HG02571 (cell line): ENCODE measurements at regions not wholly inside any gene's neighbourhood (a gene's known extent, or its start where the extent isn't known, plus 50 kb on each side); places are given as distances from the start of the nearest gene placed in this dataset.

Experiments used
- ATAC-seq: cut with Tn5 transposase; IDR thresholded peaks from one replicate; pipeline ENCODE4 v1.9.1; 2021; ENCODE audit warnings: mild to moderate bottlenecking, moderate library complexity; ENCODE audit not compliant: unreplicated experiment

DNA sequence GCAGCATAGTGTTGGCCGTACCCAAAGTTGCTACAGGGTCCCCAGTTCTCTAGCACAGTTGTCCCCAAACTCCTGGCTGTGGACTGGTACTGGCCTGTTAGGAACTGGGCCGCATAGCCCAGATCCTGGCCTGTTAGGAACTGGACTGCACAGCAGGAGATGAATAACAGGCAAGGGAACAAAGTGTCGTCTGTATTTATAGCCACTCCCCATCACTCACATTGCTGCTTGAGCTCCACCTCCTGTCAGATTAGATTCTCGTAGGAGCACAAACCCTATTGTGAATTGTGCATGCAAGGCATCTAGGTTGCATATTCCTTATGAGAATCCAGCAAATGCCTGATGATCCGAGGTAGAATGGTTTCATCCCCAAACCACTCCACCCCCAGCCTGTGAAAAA, 604.0 kb upstream of the LMCD1 start:
- ATAC-seq: no peak

DNA sequence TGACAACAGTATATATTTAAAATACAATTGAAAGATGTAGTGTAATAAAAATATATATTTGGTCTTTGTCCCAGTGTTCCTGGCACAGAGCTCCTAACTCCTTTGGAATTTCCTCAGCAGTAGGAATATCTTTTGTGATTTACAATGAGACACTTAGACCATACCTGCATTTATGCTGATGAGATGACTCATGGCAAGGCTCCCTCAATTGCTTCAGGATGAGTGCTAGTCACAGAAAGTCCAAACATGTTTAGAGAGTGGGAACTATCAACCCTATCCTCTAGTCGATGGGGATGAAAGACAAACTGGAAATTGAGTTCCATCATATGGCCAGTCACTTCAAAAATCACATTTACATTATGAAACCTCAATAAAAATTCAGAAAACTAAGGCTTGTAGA, 588.3 kb upstream of the LMCD1 start:
- no peak for ATAC-seq

DNA sequence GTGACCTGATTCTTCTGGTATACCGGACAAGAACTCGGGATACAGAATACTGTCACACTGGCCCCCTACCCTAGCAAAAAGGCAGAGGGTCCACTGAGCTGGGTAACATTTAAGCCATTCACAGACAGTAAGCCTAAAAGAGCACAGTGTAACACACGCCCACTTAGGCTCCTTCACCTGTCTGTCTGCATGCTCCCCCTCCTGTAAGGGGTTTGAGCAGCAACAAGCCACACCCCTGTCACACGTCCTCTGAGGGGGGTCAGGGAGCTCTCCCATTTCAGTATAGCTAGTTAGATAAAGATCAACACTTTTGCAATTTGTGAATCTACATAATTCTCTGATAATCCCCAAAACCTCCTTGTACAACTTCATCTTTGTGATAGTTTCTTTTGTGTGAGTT, 586.3 kb upstream of the LMCD1 start:
- ATAC-seq: no peak

DNA sequence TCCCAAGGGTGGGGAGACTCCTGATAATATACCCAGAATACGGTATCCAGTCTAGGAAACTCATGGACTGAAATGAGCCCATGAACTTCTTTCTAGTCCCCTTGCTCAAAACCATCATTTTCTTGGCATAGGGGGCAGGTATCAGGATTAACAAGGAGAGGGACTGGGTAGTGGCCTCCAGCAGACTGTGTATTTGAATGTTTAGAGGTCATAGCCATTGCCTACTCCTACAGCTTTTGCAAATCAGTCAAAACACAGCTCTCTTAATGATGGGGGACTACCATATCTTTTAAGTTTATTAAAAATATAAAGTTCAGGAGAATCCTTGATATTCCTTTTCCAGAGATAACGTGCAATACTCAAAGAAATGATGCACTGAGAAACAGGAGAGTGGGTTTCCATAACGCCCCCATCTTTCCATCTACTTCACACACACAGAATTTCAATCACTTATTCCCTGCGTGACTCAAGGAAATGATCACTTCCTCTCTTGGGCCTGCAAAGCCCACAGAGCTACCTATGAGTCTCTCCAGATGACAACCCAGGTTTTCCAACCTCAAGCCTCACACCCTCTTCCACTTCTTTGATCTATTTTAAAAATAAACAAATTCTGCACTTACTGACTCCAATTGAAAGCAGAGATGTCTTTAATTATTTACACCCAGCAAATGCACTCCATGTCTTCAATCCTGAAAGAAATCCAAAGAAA, 584.0 kb upstream of the LMCD1 start:
- ATAC-seq: no peak

DNA sequence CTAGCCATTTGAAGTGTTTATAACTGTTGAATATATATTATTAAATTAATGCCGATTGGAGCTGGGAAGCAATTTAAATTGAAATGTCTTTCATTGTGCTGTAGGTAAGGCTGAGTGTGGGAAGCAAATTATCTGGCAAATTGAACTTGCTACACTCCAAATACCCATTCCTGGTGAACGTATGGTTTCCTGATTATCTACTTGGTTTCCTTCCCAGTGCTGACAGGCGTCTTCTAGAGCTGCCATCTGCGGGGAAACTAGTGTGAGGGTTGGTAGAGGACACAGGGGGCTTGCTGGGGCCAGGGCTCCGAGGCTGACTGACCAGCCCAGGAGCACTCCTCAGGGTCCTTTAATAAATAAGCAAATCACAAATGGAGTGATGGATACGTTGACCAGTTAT, 581.4 kb upstream of the LMCD1 start:
- ATAC-seq: no peak

DNA sequence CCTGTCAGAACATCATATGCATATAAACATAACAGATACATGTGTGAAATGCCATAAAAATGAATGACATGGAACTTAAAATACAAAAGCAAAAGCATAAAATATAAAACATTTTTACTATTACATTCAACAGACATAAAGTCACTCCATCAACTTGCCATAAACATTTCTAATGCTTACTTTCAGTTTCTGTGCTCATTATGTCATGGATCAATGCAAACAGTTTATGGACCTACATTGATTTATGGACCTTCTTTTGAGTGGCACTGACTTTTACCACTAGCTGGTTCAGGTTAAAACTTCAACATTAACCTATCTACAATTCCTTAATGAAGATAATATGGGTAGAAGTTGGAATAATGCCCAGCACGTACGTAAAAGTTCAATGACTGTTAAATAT, 577.4 kb upstream of the LMCD1 start:
- no peak for ATAC-seq

DNA sequence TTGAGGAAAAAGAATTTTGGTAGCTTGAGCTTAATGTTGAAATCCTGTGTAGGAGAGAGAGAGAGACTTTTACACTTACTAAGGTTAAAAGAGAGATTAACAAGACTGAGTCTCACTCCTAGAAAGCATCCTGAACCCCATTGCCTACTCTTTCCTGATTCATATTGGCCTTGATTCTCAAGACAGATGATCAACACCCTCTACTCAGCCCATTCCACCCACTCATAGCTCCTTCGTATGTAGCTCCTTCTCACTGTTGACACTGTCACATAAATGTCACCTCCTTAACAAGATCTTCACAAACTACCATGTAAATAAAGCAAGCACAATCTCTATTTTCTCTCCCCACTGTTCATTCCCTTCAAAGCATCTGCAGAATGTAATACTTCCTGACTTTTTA, 574.6 kb upstream of the LMCD1 start:
- no peak for ATAC-seq

DNA sequence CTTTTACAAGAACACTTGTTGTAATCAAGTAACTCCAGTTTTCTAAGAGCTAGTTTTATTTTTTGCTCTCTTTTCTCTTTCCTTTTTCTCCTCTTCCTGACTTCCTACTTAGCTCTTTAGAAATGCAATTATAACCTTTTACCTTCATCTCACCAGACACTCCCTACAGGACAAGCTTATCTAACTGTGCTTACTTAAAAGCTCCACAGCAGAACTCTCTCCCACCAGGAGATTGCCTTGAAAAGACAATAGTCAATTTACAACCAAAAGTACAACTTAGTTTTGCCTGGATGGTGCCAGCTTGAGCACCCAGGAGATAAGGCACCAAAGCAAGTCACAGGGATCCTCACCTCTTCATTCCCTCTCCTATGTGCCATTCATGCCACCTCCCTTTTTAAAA, 573.8 kb upstream of the LMCD1 start:
- ATAC-seq: no peak

DNA sequence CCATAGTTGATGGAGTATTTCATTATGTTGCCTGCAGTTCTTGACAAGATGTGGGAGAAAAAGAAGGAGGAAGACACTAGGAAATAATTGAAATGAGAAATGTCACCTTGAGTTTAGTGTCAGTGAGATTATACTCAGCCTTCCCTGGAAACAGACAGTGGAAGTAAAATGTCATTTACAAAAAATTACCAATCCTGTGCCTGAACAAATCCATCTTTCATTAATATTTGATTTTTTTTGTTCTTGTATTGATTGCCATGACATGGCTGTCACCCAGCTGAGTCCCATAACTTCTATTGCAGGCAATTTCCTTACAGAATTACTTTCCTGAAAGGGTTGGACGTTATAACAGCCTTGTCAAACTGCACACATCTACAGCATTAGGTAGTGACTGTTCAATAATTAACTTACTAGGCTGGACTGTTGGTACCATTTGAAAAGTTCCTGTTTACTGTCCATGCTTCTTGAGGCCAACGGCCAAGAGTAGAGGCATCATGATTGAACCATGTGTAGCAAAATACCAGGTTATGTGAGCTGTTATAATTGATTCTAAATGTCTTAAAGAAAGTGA, 572.2 kb upstream of the LMCD1 start:
- ATAC-seq: no peak

DNA sequence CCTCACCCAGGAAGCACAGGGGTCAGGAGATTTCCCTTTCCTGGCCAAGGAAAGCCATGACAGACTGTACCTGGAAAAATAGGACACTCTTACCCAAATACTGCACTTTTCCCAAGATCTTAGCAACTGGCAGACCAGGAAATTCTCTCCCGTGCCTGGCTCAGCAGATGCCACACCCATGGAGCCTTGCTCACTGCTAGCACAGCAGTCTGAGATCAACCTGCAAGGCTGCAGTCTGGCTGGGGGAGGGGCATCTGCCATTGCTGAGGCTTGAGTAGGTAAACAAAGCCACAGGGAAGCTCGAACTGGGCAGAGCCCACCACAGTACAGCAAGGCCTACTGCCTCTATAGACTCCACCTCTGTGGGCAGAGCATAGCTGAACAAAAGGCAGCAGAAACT, 567.3 kb upstream of the LMCD1 start:
- no peak for ATAC-seq

DNA sequence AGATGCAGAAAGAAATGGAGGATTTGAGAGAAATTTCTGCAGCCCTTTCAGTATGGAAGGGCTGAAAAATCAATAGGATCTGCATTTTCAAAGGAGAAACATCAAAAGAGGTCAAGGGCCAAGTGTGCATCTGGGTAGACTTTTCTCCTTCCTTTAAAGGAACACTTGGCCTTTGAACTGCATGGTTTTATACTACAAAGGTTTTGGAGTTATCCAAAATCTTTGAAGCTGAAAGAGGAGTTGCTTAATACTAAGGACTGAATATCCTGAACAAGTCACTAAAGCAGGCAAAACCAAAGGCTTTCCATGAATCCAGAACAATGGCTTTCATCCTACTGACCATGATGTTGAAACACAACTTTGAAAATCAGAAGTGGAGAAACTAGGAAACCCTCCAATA, 553.7 kb upstream of the LMCD1 start:
- ATAC-seq: no peak

DNA sequence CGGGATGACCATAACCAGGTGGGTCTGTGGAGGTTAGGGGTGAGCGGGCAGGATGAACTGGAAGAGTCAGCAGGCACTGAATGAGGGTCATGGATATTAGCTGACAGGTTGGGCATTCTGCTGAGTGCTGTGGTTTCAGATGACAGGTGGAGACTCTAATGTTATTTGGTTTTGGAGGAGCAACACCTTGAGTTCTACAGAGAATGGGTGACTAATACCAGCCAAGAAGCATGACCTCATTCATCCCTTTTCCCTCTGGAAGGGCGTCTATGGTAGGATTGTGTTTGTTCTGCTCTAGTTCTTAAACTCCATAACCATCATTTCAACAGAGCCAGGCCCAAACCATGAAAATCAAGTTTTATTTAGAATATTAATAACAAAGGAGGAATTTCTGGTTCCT, 550.7 kb upstream of the LMCD1 start:
- no peak for ATAC-seq

DNA sequence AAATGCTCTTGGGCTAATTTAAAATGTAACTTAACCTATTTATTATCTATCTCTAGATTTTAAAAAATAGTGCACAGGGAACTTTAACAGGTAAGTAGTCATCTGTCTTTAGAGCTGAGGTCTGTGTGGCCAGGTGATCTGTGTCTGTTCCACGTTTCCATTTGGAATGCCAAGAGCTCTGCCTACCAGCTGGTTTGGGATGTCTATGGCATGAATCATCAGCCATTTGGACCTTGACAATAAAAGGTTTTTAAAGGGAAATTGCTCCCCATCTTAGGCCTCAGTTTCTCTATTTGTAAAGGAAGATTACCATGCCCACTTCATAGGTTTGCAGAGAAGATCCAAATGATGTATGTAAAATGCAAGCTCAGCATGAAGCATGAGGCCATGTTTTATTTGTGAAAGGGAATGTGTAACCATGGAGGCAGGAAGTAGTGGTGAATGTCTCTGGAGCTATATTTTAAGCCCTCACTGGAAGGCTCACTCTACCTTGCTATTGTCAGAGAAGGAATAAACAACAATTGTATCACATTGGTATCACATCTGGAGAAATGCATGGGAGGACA, 548.1 kb upstream of the LMCD1 start:
- no peak for ATAC-seq

DNA sequence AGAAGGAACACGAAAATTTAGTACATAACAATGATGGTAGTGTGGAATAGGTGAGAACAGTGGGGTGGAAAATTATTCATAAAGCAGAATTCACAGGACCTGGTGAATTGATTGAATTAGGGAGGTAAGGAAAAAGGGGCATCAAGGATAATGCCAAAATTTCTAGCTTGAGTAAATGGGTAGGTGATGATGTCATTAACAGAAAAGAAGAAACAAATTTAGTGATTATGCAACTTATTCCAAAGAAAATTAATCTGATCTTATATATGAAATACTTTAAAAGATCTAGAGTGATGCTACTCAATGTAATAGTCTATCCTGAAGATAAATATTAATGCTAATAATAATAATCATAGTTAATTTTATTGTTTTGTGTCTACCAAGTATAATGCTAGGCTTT, 544.6 kb upstream of the LMCD1 start:
- ATAC-seq: no peak

DNA sequence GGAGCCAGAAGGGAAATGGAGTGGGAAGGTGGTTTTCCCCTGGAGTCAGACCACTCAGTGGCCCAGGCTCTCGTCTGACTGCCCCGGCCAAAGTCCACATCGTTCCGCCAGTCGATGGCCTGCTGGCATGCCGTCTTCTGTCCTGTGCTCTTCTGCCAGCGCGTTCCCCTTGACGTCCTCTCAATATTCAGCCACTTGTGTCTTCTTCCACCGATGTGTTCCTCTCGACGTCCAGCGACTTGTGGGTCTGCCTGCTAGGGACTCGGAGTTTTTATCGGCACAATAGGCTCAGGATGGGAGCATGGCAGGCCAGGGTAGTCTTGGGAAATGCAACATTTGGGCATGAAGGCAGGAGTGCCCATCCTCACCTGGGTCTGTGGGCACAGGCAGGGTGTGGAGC, 542.5 kb upstream of the LMCD1 start:
- no peak for ATAC-seq

DNA sequence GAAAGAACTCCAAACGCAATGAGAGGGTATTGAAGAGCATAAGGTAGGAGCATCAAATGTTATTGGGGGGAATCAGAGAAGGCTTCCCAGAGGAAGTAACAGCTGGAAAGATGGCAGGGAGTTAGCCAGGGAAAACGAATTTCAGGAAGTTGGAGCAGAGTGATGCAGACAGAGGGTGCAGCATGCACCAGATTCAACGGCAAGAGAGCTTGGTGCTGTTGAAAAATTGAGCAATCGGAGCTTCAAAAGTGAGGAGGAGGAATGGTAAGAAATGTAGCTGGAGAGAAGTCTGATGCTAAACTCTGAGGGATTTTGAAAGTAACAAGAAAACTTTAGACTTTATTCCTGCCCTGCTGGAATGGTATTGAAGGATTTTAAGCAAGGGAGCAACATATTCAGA, 541.0 kb upstream of the LMCD1 start:
- no peak for ATAC-seq

DNA sequence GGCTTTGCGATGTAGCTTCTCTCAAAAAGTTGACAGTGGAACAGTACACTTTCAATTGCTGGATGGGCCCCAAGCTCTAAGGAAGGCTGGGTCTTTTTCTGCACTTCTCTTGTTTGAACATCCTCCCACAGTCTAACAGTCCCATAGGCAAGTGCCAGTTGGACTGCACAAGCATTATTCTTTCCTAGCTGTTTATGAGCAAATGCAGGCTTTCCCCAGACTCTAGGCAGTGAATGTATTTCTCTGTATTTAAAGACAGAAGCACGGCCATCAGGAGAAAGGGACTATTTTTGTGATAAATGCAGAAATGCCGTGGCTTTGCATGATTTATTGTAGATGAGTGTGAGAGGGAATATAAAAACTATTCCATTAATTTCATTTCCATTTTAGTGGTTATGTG, 539.3 kb upstream of the LMCD1 start:
- ATAC-seq: no peak

DNA sequence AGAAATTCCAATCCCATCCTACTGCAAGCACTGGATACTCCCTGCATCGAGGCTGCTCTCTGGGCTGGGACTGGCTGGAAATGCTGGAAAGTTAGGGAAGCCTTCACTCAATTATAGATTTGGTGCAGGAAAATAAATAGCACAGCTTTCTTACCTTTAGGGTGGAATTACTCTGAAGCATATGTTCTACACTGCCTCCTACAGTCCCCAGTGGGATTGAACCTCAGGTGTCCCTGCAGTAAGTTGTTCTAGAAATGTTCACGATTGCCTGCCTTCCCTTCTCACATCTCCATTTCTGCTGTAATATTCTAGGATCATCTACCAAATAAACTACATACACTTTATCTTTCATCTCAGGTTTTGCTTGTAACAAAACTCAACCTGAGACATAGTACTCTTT, 536.7 kb upstream of the LMCD1 start:
- ATAC-seq: no peak

DNA sequence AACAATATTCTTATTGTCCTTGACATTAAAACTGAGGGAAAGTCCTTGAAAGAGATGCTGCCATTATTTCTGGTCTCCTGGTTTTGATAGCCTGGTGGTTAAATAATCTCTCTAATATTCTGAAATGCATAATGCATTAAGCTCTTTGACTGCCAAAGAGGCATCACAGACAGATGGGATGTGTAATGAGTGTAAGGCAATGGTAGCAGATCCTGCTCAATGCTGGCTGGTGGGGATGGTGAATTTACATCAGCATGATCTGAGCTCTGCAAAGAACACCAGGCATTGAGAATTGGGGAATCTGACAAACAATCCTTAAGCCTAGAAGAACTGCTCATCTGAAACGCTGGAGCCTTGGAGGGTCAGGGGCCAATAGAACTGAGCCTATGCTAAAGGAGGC, 528.6 kb upstream of the LMCD1 start:
- ATAC-seq: no peak

DNA sequence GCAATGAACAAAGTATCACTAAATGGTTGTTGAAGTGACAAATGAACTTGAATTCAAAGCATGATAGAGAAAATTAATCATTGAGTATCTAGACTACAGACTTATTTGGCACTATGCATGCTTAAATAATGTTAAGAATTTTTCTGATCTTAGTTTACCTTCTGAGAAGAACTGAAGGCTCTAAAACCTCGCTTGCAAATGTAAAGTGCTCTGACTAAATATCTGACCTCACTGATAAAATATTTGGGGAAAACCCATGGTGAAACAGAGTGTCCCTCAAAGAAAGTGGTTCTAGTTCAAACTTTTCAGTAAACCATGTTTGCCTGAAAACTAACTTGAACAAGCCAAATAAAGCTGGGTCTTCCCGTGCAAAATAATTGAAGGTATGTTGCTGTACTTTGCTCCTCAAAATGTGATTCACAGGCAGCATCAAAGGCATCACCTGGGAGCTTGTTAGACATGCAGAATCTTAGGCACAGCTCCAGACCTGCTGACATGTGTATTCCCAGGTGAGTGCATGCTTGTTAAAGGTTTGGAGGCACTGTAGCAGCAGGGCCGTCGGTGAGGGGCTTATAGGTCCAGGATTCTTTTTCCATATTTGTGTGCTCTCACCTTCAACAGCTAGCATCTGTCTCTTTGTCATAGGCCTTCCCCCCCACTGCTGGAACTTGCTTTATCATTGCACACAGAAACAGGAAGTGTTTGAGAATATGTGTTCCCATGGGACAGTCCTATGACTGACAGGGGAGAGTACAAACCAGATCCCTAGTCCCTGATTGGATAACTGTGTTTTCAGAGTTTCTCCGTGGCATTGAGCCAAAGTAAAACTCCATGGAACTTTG, 524.2 kb upstream of the LMCD1 start:
- no peak for ATAC-seq

DNA sequence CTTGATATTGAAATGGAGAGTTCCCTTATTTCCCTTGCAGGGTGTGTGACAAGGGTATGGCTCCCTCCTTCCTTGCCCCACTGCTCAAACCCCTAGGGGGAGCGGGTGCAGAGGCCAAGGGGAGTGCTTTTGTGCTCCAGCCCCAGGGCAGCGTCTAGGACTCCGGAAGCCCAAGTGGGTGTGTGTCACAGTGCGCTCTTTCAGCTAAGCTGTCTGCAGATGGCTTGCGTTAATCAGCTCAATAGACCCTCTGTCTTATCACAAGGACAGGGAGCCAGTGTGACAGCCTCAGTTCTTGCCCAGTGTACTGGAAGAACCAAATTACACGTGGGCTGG, 523.6 kb upstream of the LMCD1 start:
- ATAC-seq: no peak

DNA sequence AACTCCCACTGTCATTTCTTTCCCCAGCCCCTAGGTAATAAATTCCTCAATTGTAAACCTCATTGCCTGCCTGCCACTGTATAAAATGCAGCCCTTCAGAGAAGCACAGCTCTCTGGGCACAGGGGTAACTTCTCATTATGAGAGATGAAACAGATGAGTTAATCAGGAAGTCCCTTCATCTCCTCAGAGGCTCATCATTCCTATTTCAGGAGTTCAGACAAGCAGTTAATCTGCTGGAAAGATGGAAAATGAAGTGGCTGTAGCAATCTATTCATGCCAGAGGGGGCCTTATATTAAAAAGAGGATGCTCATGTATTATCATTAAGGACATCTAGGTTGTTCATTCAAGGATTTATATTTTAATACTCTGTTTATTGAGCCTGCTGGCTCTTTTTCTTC, 519.5 kb upstream of the LMCD1 start:
- ATAC-seq: no peak
